ENCODE measurements at regions not wholly inside any gene's neighbourhood (a gene's known extent, or its start where the extent isn't known, plus 50 kb on each side); places are given as distances from the start of the nearest gene placed in this dataset.

GRCh38 chr22:49639956-49640355 is 187.7 kb downstream of the BRD1 start:
- H3K4me1 Mint-ChIP-seq, result peaks cover 3 to 11% (median 8%) of the 10 kb centered on the region in 3 donors
- ChIA-PET POLR2A (no interaction called here), CTCF (no interaction called here)
- H3K36me3 Mint-ChIP-seq, result peaks cover 3% of the 10 kb centered on the region
- Histone ChIP-seq H3K9me3 (no peaks in the 10 kb centered on the region), H3K27ac (ENCODE audit: low read length) (no peak overlapping the region), H3K4me1 (ENCODE audit: control insufficient read depth in 1 of 2, extremely low read depth in 1 of 2, insufficient read depth in 2 of 2, low read length in 2 of 2) (peaks cover 0 to 24% of the 10 kb centered on the region in 2 experiments), H3K4me3 (ENCODE audit: control insufficient read depth in 1 of 2, extremely low read depth in 1 of 2, low read length in 1 of 2) (no peak overlapping the region), H3K27me3 (replicated peaks in 1 of 2; ENCODE audit: control insufficient read depth in 2 of 2, extremely low read depth in 1 of 2, insufficient read depth in 2 of 2, low read length in 1 of 2) (no peaks in the 10 kb centered on the region), H3K36me3 (ENCODE audit: control insufficient read depth in 2 of 2, extremely low read depth in 1 of 2, insufficient read depth in 1 of 2, low read length in 1 of 2) (peaks cover 6 to 11% of the 10 kb centered on the region in 2 donors)
- H3K9me3 Mint-ChIP-seq, result no peaks in the 10 kb centered on the region
- H3K4me3 Mint-ChIP-seq, result no peak overlapping the region
- H3K27me3 Mint-ChIP-seq, result no peaks in the 10 kb centered on the region
- H3K27ac Mint-ChIP-seq, result no peak overlapping the region
- ATAC-seq (replicated peaks in 1 of 4) (no peak), DNase-seq (no peak)
- WGBS (ENCODE audit: insufficient coverage), result 96% methylated on average over 8 of the region's 12 CpGs

DNA sequence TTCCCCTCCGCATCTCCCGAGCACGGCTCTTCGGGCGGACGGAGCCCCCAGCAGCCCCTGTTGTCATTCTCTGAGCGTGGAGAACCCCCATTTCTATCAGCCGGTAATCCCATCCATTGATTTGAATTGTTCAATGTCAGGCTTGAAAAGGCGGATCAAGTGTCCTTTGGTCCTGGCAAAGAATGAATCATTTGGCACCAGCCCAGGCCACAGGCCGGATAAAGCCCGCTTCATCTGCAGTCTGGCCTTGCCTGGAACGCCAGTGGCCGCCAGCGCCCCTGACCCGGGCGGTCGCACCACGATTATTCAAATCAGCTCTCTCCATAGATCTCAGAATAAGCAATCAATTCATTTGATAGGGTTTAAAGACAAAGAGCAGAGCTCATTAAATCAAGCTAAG is 188.9 kb downstream of the BRD1 start:
- Mint-ChIP-seq H3K4me3 (no peak overlapping the region), H3K27me3 (no peaks in the 10 kb centered on the region), H3K9me3 (no peaks in the 10 kb centered on the region), H3K27ac (no peak overlapping the region), H3K36me3 (peaks cover 3% of the 10 kb centered on the region), H3K4me1 (peaks cover 3 to 12% (median 8%) of the 10 kb centered on the region in 3 donors)
- Histone ChIP-seq H3K9me3 (no peaks in the 10 kb centered on the region), H3K36me3 (ENCODE audit: control insufficient read depth in 2 of 2, extremely low read depth in 1 of 2, insufficient read depth in 1 of 2, low read length in 1 of 2) (peaks cover 6 to 11% of the 10 kb centered on the region in 2 donors), H3K4me1 (ENCODE audit: control insufficient read depth in 1 of 2, extremely low read depth in 1 of 2, insufficient read depth in 2 of 2, low read length in 2 of 2) (peaks cover 0 to 19% of the 10 kb centered on the region in 2 experiments), H3K4me3 (ENCODE audit: control insufficient read depth in 1 of 2, extremely low read depth in 1 of 2, low read length in 1 of 2) (no peak overlapping the region), H3K27me3 (replicated peaks in 1 of 2; ENCODE audit: control insufficient read depth in 2 of 2, extremely low read depth in 1 of 2, insufficient read depth in 2 of 2, low read length in 1 of 2) (no peaks in the 10 kb centered on the region), H3K27ac (ENCODE audit: low read length) (no peak overlapping the region)
- no peak for ATAC-seq (replicated peaks in 1 of 4)
- POLR2A ChIA-PET, result no interaction called here
- CTCF ChIA-PET, result no interaction called here
- 95% methylated on average over 12 of the region's 18 CpGs for WGBS (ENCODE audit: insufficient coverage)
- no peak for DNase-seq

DNA sequence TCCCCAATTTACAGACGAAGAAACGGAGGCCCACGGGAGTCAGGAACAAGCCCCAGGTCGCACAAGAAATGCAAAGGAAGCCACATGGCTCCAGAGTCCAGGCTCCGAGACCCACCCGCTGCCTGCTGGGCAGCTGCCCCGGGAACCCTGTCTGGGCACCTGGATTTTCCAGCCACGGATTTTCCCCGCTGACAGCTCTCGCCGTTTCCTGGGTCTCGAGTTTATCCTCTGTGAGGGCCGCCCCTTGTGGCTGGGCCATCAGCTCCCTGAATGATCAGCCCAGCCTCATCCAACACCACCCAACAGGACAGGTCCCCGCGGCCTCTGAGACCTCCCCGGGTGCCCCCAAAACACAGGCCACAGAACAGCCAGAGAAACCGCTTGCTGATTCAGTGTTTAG is 189.7 kb downstream of the BRD1 start:
- Mint-ChIP-seq H3K4me1 (peaks cover 3 to 12% (median 8%) of the 10 kb centered on the region in 3 donors), H3K27me3 (no peaks in the 10 kb centered on the region), H3K9me3 (no peaks in the 10 kb centered on the region), H3K27ac (no peak overlapping the region), H3K36me3 (peaks cover 3% of the 10 kb centered on the region), H3K4me3 (no peak overlapping the region)
- Histone ChIP-seq H3K36me3 (ENCODE audit: control insufficient read depth in 2 of 2, extremely low read depth in 1 of 2, insufficient read depth in 1 of 2, low read length in 1 of 2) (peaks cover 6% of the 10 kb centered on the region in 2 donors), H3K9me3 (no peaks in the 10 kb centered on the region), H3K27ac (ENCODE audit: low read length) (no peak overlapping the region), H3K4me1 (ENCODE audit: control insufficient read depth in 1 of 2, extremely low read depth in 1 of 2, insufficient read depth in 2 of 2, low read length in 2 of 2) (peaks cover 0 to 13% of the 10 kb centered on the region in 2 experiments), H3K4me3 (ENCODE audit: control insufficient read depth in 1 of 2, extremely low read depth in 1 of 2, low read length in 1 of 2) (no peak overlapping the region), H3K27me3 (replicated peaks in 1 of 2; ENCODE audit: control insufficient read depth in 2 of 2, extremely low read depth in 1 of 2, insufficient read depth in 2 of 2, low read length in 1 of 2) (no peaks in the 10 kb centered on the region)
- POLR2A ChIA-PET, result no interaction called here
- CTCF ChIA-PET, result no interaction called here
- ATAC-seq (replicated peaks in 1 of 4) (no peak), DNase-seq (no peak)
- WGBS (ENCODE audit: insufficient coverage), result 93% methylated on average over 17 of the region's 17 CpGs

DNA sequence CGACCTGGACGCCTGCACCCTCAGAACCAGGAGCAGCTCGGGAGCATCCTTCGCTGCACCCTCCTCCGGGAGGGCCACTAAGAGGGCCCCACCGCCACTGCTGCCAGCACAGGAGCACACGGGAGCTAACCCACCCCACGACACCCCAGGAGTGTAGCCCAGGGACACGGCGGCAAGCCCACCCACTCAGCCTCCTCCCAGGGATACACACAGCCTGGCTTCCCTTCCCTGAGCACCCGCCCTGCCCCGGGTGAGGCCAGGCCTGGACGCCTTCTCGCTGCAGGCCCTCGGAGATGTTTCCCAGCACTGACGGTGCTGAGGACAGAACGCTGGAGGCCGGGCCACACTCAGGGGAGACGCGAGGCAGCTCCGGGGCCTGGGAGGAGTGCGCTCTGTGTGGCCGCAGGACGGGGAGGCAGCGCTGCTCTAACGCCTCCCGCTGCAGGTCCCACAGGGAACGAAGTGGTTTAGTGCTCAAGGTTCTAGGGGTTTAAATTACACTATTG is 190.4 kb downstream of the BRD1 start:
- DNase-seq, result no peak
- WGBS (ENCODE audit: insufficient coverage), result 91% methylated on average over 21 of the region's 28 CpGs
- H3K4me1 Mint-ChIP-seq, result peaks cover 3 to 12% (median 8%) of the 10 kb centered on the region in 3 donors
- ATAC-seq (replicated peaks in 1 of 4), result no peak
- Histone ChIP-seq H3K4me1 (ENCODE audit: control insufficient read depth in 1 of 2, extremely low read depth in 1 of 2, insufficient read depth in 2 of 2, low read length in 2 of 2) (peaks cover 0 to 11% of the 10 kb centered on the region in 2 experiments), H3K9me3 (no peaks in the 10 kb centered on the region), H3K27ac (ENCODE audit: low read length) (no peak overlapping the region), H3K36me3 (ENCODE audit: control insufficient read depth in 2 of 2, extremely low read depth in 1 of 2, insufficient read depth in 1 of 2, low read length in 1 of 2) (peaks cover 4 to 6% of the 10 kb centered on the region in 2 donors), H3K27me3 (replicated peaks in 1 of 2; ENCODE audit: control insufficient read depth in 2 of 2, extremely low read depth in 1 of 2, insufficient read depth in 2 of 2, low read length in 1 of 2) (no peaks in the 10 kb centered on the region), H3K4me3 (ENCODE audit: control insufficient read depth in 1 of 2, extremely low read depth in 1 of 2, low read length in 1 of 2) (no peak overlapping the region)
- ChIA-PET CTCF (no interaction called here), POLR2A (no interaction called here)
- H3K4me3 Mint-ChIP-seq, result no peak overlapping the region
- H3K9me3 Mint-ChIP-seq, result no peaks in the 10 kb centered on the region
- peaks cover 3% of the 10 kb centered on the region for H3K36me3 Mint-ChIP-seq
- no peak overlapping the region for H3K27ac Mint-ChIP-seq
- no peaks in the 10 kb centered on the region for H3K27me3 Mint-ChIP-seq

- Histone ChIP-seq H3K36me3 (ENCODE audit: control insufficient read depth in 2 of 2, extremely low read depth in 1 of 2, insufficient read depth in 1 of 2, low read length in 1 of 2) (peaks cover under 1 to 6% of the 10 kb centered on the region in 2 donors), H3K27ac (ENCODE audit: low read length) (no peak overlapping the region), H3K4me1 (ENCODE audit: control insufficient read depth in 1 of 2, extremely low read depth in 1 of 2, insufficient read depth in 2 of 2, low read length in 2 of 2) (peaks cover 0 to 10% of the 10 kb centered on the region in 2 experiments), H3K9me3 (no peaks in the 10 kb centered on the region), H3K27me3 (replicated peaks in 1 of 2; ENCODE audit: control insufficient read depth in 2 of 2, extremely low read depth in 1 of 2, insufficient read depth in 2 of 2, low read length in 1 of 2) (no peaks in the 10 kb centered on the region), H3K4me3 (ENCODE audit: control insufficient read depth in 1 of 2, extremely low read depth in 1 of 2, low read length in 1 of 2) (no peak overlapping the region)
- Mint-ChIP-seq H3K36me3 (peaks cover 3% of the 10 kb centered on the region), H3K4me1 (peaks cover 3 to 11% (median 8%) of the 10 kb centered on the region in 3 donors), H3K4me3 (no peak overlapping the region), H3K27me3 (no peaks in the 10 kb centered on the region), H3K9me3 (no peaks in the 10 kb centered on the region), H3K27ac (no peak overlapping the region)
- POLR2A ChIA-PET, result no interaction called here
- no peak for ATAC-seq (replicated peaks in 1 of 4)
- CTCF ChIA-PET, result no interaction called here
- DNase-seq, result no peak
- 94% methylated on average over 17 of the region's 17 CpGs for WGBS (ENCODE audit: insufficient coverage)
These were observed 191.0 kb downstream of the BRD1 start for GRCh38 chr22:49636649-49637048.

GRCh38 chr22:49636214-49636613 is 191.5 kb downstream of the BRD1 start:
- Mint-ChIP-seq H3K27ac (no peak overlapping the region), H3K36me3 (peaks cover 3% of the 10 kb centered on the region), H3K9me3 (no peaks in the 10 kb centered on the region), H3K4me1 (peaks cover 0 to 11% (median 7%) of the 10 kb centered on the region in 3 donors), H3K4me3 (no peak overlapping the region), H3K27me3 (no peaks in the 10 kb centered on the region)
- no peak overlapping the region for H3K27ac ChIP-seq (ENCODE audit: low read length)
- ChIA-PET CTCF (no interaction called here), POLR2A (no interaction called here)
- peaks cover 0 to 10% of the 10 kb centered on the region in 2 experiments for H3K4me1 ChIP-seq (ENCODE audit: control insufficient read depth in 1 of 2, extremely low read depth in 1 of 2, insufficient read depth in 2 of 2, low read length in 2 of 2)
- no peaks in the 10 kb centered on the region for H3K9me3 ChIP-seq
- peaks cover 0 to 6% of the 10 kb centered on the region in 2 donors for H3K36me3 ChIP-seq (ENCODE audit: control insufficient read depth in 2 of 2, extremely low read depth in 1 of 2, insufficient read depth in 1 of 2, low read length in 1 of 2)
- no peak overlapping the region for H3K4me3 ChIP-seq (ENCODE audit: control insufficient read depth in 1 of 2, extremely low read depth in 1 of 2, low read length in 1 of 2)
- H3K27me3 ChIP-seq (replicated peaks in 1 of 2; ENCODE audit: control insufficient read depth in 2 of 2, extremely low read depth in 1 of 2, insufficient read depth in 2 of 2, low read length in 1 of 2), result no peaks in the 10 kb centered on the region
- DNase-seq (no peak), ATAC-seq (replicated peaks in 1 of 4) (no peak)
- 91% methylated on average over 6 of the region's 10 CpGs for WGBS (ENCODE audit: insufficient coverage)

All from T-cell (primary cell).